AG04450 (cell line): ENCODE measurements at regions not wholly inside any gene's neighbourhood (a gene's known extent, or its start where the extent isn't known, plus 50 kb on each side); places are given as distances from the start of the nearest gene placed in this dataset.

Experiments
- CTCF ChIA-PET: fragments of 300-600, 350-600 bp; formaldehyde crosslinking; extraction: SDS; loops from one replicate; lab custom pipeline; 2022; ENCODE audit warnings: antibody characterized with exemption, inconsistent platforms; lab: Charles Lee
- POLR2A ChIA-PET: fragments of 350-600 bp; formaldehyde crosslinking; extraction: SDS; loops from one replicate; lab custom pipeline; 2021; ENCODE audit warnings: antibody characterized with exemption, inconsistent platforms; lab: Yijun Ruan, JAX
- DNase-seq: peaks from one replicate; pipeline ENCODE4 v3.0.0-alpha.2; 2011; ENCODE audit warnings: low read depth, low spot score
- H3K27ac ChIP-seq: one replicate; pipeline ENCODE4 v1.5.1; 2012; ENCODE audit warnings: low read depth, low read length, control low read depth
- H3K27me3 ChIP-seq: one replicate; pipeline ENCODE4 v1.6.0; 2012; ENCODE audit warnings: low read length; ENCODE audit not compliant: control insufficient read depth, insufficient read depth
- H3K4me3 ChIP-seq: 2 replicates; pipeline ENCODE4 v1.5.1; 2011; ENCODE audit warnings: mild to moderate bottlenecking, low read depth, low read length, control low read depth
- H3K9me3 ChIP-seq: 2 replicates; pipeline ENCODE4 v1.5.1; 2012; ENCODE audit warnings: low read length; ENCODE audit not compliant: control insufficient read depth, insufficient read depth
- TF ChIP-seq, protein P1 (sequence below): IDR thresholded peaks from 2 replicates; pipeline ENCODE4 v1.5.1; 2011; ENCODE audit warnings: low read depth, low read length, control low read depth, inconsistent platforms

DNA sequence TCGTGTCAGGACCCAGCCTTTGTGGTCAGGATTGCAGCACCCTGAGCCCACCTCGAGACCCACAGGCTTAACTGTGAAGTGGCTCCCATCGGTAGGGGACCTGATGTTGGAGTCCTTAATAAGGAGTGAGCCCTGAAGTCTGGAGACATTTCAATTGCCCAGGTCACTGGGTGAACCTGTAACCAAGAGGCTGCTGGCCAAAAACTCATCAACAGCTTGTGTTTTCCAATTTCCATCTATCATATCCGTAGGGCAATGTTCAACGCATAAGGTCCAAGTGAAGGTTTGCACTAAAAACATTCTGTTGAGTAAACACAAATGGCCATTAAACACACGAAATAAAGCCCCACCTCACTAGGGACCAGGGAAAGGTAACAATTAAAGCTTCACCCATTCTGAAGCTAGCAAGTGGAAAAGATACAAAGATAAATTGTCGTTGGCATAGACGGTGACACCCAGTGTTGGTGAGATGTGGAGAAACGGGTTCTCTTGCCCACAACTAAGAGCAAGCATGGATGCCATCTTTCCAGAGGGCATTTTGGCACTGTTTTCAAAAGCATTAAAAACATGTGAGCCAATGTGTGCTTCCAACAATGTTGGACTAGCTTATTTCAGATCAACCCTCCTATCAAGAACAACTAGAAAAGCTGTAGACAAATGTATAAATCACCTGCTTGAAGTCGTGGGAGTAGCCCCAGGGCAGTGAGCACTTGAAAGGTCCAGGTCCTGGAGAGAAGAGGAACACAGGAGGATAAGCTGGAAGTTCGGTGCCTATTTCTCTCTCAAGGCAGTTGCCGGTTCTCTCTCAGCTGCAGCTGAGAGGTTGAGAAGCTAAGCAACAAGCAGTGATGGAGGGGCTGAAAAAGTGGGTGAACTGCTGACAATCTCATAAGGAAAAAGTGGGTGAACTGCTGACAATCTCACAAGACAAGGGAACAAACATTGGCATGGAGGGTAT is 56.3 kb upstream of the PCSK6 start:
- TF ChIP-seq, protein P1, sequence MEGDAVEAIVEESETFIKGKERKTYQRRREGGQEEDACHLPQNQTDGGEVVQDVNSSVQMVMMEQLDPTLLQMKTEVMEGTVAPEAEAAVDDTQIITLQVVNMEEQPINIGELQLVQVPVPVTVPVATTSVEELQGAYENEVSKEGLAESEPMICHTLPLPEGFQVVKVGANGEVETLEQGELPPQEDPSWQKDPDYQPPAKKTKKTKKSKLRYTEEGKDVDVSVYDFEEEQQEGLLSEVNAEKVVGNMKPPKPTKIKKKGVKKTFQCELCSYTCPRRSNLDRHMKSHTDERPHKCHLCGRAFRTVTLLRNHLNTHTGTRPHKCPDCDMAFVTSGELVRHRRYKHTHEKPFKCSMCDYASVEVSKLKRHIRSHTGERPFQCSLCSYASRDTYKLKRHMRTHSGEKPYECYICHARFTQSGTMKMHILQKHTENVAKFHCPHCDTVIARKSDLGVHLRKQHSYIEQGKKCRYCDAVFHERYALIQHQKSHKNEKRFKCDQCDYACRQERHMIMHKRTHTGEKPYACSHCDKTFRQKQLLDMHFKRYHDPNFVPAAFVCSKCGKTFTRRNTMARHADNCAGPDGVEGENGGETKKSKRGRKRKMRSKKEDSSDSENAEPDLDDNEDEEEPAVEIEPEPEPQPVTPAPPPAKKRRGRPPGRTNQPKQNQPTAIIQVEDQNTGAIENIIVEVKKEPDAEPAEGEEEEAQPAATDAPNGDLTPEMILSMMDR: no peak

DNA sequence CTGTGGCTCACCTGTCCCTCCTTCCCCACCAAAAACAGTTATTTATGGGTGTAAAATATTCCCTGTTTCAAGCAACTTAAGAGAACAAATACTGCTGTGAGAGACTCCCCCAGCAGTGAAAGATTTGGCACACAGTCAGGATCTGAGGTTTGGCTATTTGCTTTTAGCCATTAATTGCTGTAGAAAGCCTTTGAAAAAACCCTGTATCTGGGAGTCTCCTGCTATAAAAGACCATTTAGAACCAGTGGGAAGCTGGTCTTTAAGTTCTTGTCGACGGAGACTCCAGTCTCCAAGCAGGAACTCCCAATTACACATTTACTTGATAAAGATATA is 55.1 kb upstream of the PCSK6 start:
- POLR2A ChIA-PET: no interaction called here
- H3K4me3 ChIP-seq: no peak overlapping the region
- no peaks in the 10 kb centered on the region for H3K27me3 ChIP-seq
- H3K9me3 ChIP-seq: peaks cover 5% of the 10 kb centered on the region; the same call in 1 of the 2 replicates
- no peak overlapping the region for H3K27ac ChIP-seq
- CTCF ChIA-PET: no interaction called here
- TF ChIP-seq, protein P1: no peak
- no peak for DNase-seq

More for the DNA sequence above, 56.3 kb upstream of the PCSK6 start:
- Histone ChIP-seq H3K27ac (no peak overlapping the region), H3K4me3 (no peak overlapping the region), H3K27me3 (no peaks in the 10 kb centered on the region), H3K9me3 (peaks cover 5% of the 10 kb centered on the region; the same call in 1 of the 2 replicates)
- ChIA-PET CTCF (no interaction called here), POLR2A (no interaction called here)
- DNase-seq: no peak

GRCh38 chr15:101543926-101544612 is 54.6 kb upstream of the PCSK6 start:
- DNase-seq: no peak
- peaks cover 5% of the 10 kb centered on the region; the same call in 1 of the 2 replicates for H3K9me3 ChIP-seq
- no peaks in the 10 kb centered on the region for H3K27me3 ChIP-seq
- no peak overlapping the region for H3K27ac ChIP-seq
- TF ChIP-seq, protein P1: no peak
- ChIA-PET POLR2A (no interaction called here), CTCF (no interaction called here)
- no peak overlapping the region for H3K4me3 ChIP-seq

- DNase-seq: no peak
- ChIA-PET CTCF (no interaction called here), POLR2A (no interaction called here)
- TF ChIP-seq, protein P1: no peak
- no peak overlapping the region for H3K4me3 ChIP-seq
- H3K9me3 ChIP-seq: peaks cover 5% of the 10 kb centered on the region; the same call in 1 of the 2 replicates
- H3K27ac ChIP-seq: no peak overlapping the region
- no peaks in the 10 kb centered on the region for H3K27me3 ChIP-seq
Measured at GRCh38 chr15:101543431-101543830, 53.9 kb upstream of the PCSK6 start.

DNA sequence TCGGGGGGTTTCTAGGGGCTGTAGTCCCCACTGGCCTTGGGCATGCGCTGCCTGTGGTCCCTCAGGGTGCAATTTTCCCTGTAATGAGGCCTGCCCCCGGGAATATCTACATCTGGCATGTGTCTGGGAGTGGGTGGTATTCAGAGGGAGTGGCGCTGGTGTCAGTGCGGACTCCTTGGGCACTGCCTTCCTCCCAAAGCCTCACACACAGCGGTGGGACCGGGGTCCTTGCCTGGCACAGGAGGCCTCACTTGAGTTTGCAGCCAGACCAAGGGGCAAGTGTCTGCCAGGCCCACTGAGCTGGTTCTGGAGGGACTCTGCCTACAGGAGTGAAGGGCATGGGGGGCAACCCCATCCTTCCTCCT is 53.5 kb upstream of the PCSK6 start:
- H3K27ac ChIP-seq: no peak overlapping the region
- peaks cover 5% of the 10 kb centered on the region; the same call in 1 of the 2 replicates for H3K9me3 ChIP-seq
- TF ChIP-seq, protein P1: no peak
- no peaks in the 10 kb centered on the region for H3K27me3 ChIP-seq
- POLR2A ChIA-PET: no interaction called here
- DNase-seq: no peak
- CTCF ChIA-PET: no interaction called here
- no peak overlapping the region for H3K4me3 ChIP-seq
